Urothelium cell line (cell line): ENCODE measurements at regions not wholly inside any gene's neighbourhood (a gene's known extent, or its start where the extent isn't known, plus 50 kb on each side); places are given as distances from the start of the nearest gene placed in this dataset.

ENCODE experiments used
- DNase-seq: peaks from one replicate; pipeline ENCODE4 v3.0.0; 2011; ENCODE audit warnings: low spot score, mixed read lengths
- FAIRE-seq: peaks from 2 replicates; lab custom pipeline; 2011; peaks lifted over from hg19 to GRCh38; lab: Jason Lieb, UNC

DNA sequence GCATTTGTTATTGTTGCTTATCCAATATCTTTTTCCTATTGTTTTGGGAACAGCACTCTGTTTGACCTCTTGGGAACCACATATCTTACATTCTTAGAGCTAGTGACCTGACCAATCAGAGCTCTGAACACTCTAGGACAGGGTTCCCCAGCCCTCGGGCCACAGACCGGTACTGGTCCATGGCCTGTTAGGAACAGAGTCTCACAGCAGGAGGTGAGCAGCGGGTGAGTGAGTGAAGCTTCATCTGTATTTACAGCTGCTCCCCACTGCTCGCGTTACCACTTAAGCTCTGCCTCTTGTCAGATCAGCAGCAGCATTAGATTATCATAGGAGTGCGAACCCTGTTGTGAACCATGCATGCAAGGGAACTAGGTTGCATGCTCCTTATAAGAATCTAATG lies 226.0 kb upstream of the TSHZ2 start:
- no peak for DNase-seq
- FAIRE-seq = peak; percentile 9

DNA sequence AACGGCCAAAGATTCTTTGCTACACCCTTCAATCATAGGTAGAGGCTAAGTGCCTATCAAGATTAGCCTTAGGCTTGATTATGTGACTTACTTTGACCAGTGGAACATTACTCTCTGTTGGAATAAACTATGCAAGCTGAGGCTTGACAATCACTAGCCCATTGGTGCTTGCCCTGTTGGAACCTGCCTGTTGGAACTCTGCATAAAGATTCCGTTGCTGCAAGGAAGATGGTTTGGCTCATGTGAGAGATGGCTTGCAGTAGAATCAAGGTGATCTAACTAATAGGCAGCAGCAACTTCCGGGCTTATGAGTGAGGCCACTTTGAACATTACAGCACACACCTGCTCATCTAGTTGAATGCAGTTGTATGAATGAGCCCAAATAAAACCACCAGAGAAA lies 227.7 kb upstream of the TSHZ2 start:
- DNase-seq (no peak), FAIRE-seq (peak; percentile 17)

DNA sequence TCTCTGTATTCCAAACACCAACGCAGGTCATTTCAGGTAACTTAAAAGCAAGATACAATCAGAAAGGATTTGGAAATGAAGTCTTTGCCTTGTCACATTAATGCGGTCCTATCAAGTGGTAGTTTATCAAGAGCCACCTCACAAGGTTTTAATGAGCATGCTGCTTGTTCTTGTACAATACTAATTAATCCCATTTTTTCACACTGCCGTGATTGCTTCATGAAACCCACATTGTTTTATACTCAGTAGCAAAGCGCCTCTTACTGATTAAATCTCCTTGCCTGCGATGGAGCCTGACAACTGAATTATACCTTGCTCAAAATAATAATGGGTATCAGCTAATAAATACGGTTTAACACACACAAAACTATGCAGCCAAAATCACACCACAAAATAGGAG lies 234.1 kb upstream of the TSHZ2 start:
- FAIRE-seq (no peak), DNase-seq (no peak)

GRCh38 chr20:52736507-52736906 lies 235.7 kb upstream of the TSHZ2 start:
- no peak for DNase-seq
- FAIRE-seq = no peak

- FAIRE-seq (no peak), DNase-seq (no peak)
Measured at GRCh38 chr20:52731093-52731492, 241.1 kb upstream of the TSHZ2 start.

GRCh38 chr20:52727740-52728456 lies 244.3 kb upstream of the TSHZ2 start:
- DNase-seq (no peak), FAIRE-seq (no peak)

DNA sequence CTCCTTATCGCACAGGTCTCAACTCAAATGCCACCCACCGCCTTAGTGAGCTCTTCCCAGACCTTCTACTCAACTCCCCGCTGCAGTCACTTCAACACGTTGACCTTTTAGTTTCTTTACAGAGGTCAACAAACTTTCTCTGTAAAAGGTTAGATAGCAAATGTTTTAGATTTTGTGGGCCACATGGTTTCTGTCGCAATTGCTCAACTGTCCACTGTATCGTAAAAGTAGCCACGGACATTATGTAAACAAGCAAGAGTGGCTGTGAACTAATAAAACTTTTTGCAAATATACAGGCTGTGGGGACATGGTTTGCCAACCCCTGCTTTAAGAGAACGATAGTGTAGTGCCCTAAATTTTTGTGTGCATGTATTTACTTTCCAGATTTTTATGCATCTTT lies 247.6 kb upstream of the TSHZ2 start:
- FAIRE-seq (no peak), DNase-seq (no peak)

GRCh38 chr20:52722926-52723688 lies 249.1 kb upstream of the TSHZ2 start:
- no peak for DNase-seq
- FAIRE-seq = no peak

- DNase-seq (no peak), FAIRE-seq (no peak)
Measured at GRCh38 chr20:52708137-52708536, 264.0 kb upstream of the TSHZ2 start.

DNA sequence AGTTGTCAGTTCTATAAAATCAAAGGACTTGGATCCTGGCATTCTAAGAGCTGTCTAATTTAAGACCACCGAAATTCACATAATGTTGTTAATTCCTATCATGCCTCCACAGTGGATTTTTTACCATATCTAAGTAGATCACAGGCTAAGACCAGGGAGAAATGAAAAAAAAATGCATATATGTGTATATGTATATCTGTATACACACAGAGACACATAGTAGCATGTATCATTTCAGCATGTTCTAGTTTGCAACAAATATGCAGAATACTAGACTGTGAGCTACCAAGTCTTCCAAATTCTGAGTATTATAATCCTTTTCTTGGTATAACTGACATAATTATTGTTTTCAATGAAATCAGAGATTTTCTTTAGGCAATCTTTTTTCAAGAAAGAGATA lies 267.6 kb upstream of the TSHZ2 start:
- no peak for FAIRE-seq
- DNase-seq = no peak

DNA sequence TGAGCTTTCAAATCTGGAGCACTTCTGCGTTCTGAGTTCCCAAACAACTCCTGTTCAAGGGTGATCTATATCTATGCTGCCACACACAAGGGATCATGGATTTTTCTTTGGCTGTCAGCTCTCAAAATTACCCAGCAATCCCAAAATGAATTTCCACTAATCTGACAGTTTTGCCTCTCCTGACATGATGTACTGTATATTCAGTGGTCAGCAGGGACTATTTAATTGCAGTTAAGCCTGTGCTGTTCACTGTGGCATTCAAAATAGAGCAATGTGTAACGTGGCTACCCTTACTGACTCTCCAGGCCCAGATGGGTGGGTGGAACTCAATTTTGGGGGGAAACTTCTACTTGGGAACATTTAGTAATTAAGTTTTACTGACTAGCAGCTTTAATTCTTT lies 283.8 kb upstream of the TSHZ2 start:
- FAIRE-seq = no peak
- no peak for DNase-seq

DNA sequence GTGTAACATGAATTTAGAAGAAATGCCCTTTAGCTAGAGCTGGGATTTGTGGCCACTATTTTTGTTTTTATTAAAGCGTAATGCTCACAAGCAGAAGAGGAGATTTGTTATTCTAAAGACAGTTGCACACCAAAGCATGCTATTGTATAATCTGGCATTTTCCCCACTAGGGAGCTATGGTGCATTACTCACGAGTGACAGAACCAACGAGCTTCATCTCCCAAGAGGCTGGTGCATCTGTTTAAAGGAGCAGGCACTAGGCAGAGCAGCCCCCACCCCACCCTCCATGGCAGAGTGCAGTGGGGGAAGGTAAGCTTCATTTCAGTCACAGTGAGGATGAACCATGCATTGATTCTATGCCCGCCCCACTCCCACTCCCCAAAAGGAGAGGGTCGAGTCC lies 287.3 kb upstream of the TSHZ2 start:
- DNase-seq (no peak), FAIRE-seq (no peak)

- no peak for DNase-seq
Measured at GRCh38 chr20:52684176-52684575, 288.0 kb upstream of the TSHZ2 start.

DNA sequence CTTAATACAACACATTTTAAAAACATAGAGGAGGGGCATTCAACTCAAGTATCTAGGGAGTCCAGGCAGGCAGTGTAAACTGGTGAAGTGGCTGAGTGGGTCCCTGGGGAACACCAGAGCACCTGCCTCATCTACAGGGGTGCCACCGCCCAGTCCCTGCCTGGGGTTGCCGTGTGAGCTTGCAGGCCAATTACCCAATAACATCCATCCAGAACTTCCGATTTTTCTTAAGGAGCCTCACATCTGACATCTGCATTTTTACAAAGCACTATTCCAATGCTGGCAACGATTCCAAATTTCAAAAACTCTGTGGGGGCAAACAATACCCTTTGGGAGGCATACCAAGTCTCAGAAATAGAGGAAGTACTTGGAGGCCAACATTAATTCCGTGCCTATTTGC lies 288.4 kb upstream of the TSHZ2 start:
- FAIRE-seq (no peak), DNase-seq (no peak)

More at GRCh38 chr20:52684176-52684575, 288.0 kb upstream of the TSHZ2 start:
- FAIRE-seq = no peak

GRCh38 chr20:52682237-52682636 lies 289.9 kb upstream of the TSHZ2 start:
- FAIRE-seq = no peak
- no peak for DNase-seq

GRCh38 chr20:52681288-52681687 lies 290.9 kb upstream of the TSHZ2 start:
- DNase-seq = no peak

DNA sequence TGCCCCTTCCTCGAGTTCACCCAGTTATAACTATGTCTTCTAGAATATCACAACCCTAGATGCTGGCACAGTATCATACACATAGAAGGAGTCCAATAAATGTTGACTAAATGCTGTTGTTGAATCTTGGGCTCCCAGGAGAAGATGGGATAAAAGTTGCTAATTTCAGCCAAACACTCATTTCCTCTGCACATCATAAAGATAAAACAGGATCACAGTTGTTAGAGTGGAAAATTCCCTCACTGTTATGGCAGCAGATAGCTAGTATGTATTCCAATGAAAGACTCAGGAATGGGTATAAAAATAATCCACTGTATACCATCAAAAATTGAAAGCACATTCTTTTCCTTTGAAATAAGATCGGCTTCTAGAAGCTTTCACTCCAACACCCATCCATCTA lies 294.9 kb upstream of the TSHZ2 start:
- FAIRE-seq = no peak

More at GRCh38 chr20:52681288-52681687, 290.9 kb upstream of the TSHZ2 start:
- FAIRE-seq = no peak

GRCh38 chr20:52676283-52676995 lies 295.7 kb upstream of the TSHZ2 start:
- DNase-seq (no peak), FAIRE-seq (no peak)

More for the DNA sequence above, 294.9 kb upstream of the TSHZ2 start:
- DNase-seq = no peak

DNA sequence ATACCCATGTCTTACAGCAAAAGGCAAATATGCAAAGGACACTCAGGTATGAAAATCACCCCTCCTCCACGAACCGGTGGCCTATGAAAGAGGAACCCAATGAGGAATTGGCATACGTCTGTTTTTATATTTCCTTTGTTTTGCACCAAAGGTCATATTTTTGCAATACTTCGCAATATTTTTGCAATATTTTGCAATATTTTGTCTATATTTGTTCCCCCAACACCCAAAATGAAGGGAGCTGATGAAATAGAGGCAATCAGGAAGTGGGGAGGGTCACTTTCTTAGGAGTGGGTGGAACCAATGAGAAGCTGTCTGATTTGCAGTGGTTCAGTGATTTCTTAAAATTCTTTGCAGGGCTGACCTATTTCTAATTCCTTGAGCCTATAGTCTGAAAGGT lies 296.8 kb upstream of the TSHZ2 start:
- DNase-seq = no peak
- FAIRE-seq = no peak

DNA sequence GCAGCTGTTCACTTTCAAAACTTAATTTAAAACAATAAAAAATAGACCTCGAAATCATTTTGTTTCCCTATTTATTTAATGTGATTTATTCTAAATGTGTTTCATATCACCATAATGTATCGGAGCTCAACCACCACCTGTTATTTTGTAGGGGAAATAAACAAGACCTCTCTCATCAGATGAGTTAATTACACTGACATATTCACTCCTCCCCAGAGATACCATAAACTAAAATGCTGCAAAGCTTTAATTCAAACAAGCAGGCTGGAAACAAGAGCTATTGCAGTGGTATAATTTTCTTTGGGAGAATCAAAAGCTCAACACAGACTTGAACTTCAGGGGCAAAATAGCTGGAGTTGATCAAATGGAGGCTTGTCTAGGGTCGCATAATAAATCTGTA lies 303.5 kb upstream of the TSHZ2 start:
- DNase-seq (no peak), FAIRE-seq (no peak)

GRCh38 chr20:52667358-52667757 lies 304.8 kb upstream of the TSHZ2 start:
- FAIRE-seq (no peak), DNase-seq (no peak)

DNA sequence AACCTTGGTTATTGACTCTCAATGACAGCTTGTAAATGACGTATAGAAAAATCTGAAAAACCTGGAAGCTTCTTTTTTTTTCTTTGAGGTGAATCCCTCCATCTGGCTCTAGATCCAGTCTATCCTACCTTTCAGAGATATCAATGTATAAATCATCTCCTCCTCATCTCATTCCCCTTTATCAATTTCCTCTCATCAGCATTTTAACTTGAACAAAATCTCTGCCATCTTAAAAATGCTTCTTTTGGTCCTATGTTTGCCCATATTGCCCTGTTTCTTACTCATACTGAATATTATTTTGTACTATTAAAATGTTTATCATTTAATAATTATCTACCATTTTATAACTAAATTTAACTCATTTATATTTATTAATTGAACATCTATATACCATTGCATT lies 306.7 kb upstream of the TSHZ2 start:
- DNase-seq (no peak), FAIRE-seq (no peak)
